ENCODE measurements at regions not wholly inside any gene's neighbourhood (a gene's known extent, or its start where the extent isn't known, plus 50 kb on each side); places are given as distances from the start of the nearest gene placed in this dataset.

DNA sequence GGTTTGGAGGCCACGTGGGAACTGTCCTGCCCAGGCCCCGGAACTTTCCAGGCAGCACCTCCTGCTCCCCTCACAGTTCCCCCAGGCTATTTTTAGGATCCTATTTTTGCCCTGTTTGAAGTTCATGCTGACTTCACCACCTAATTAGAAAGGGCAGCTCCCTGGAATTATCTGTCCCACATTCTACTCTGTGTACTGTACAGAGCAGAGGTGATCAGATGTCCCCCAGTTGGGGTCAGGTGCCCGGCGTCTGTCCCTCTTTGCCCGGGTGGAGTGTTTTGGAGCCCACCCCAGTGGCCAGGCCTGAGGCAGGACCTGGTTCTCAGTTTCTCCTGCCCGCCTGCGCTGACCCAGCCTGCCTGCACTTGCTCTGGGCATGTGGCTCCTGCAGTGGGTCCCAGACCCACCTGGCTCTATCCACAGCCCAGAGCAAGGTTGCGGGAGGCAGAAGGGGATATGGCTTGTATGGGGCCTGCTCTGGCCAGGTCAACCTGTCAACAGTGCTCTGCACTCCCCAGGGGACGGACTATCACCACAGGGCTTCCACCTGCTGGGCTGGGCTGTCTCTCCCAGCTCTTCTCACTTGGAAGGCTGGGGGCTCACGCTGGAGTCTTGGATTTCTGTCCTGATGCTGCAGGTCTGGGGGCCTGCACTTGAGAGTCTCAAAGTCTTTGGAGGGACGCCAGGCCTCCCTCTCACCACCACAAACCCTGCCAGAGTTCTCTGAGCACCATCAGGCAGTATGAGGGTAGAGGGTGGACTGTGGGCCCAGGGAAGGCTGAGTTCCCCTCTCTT lies 268.3 kb downstream of the GADD45G start:
- no peak for TF ChIP-seq CTCF (optimal IDR thresholded peaks at IDR 0.05 in 1 of 3, IDR thresholded peaks at IDR 0.05 in 1 of 3, conservative IDR thresholded peaks at IDR 0.05 in 1 of 3; ENCODE audit: extremely low read depth in 1 of 3, insufficient read depth in 2 of 3, low read length in 3 of 3)
- TF ChIP-seq EZH2 (IDR thresholded peaks at IDR 0.05; ENCODE audit: low read length) = no peak

Measured in keratinocyte (primary cell).